GM10266 (cell line): ENCODE measurements at regions not wholly inside any gene's neighbourhood (a gene's known extent, or its start where the extent isn't known, plus 50 kb on each side); places are given as distances from the start of the nearest gene placed in this dataset.
A peak's percentile ranks its signal among the peaks of the same experiment; 100 is the strongest.

Experiments
- DNase-seq: peaks from one replicate; pipeline ENCODE4 v3.0.0; 2012; ENCODE audit errors: extremely low spot score
- CTCF ChIP-seq: IDR thresholded peaks from 2 replicates; pipeline ENCODE4 v1.5.1; 2012; ENCODE audit warnings: mild to moderate bottlenecking, low read depth; ENCODE audit not compliant: control insufficient read depth, insufficient read depth; ENCODE audit errors: missing control alignments

GRCh38 chr4:18388039-18388438 is 366.5 kb upstream of the LCORL start:
- no peak for DNase-seq
- TF ChIP-seq CTCF, result no peak

- TF ChIP-seq CTCF, result no peak
Measured at GRCh38 chr4:18381186-18381585, 359.6 kb upstream of the LCORL start.

GRCh38 chr4:18369561-18369960 is 348.0 kb upstream of the LCORL start:
- DNase-seq, result no peak
- no peak for TF ChIP-seq CTCF

More at GRCh38 chr4:18381186-18381585, 359.6 kb upstream of the LCORL start:
- DNase-seq, result no peak

- DNase-seq, result no peak
- peak; percentile 69 for TF ChIP-seq CTCF
Measured at GRCh38 chr4:18366892-18367291, 345.3 kb upstream of the LCORL start.

GRCh38 chr4:18366136-18366535 is 344.6 kb upstream of the LCORL start:
- TF ChIP-seq CTCF, result no peak
- no peak for DNase-seq

- no peak for DNase-seq
- no peak for TF ChIP-seq CTCF
Measured at GRCh38 chr4:18343581-18343980, 322.0 kb upstream of the LCORL start.

- DNase-seq, result no peak
- no peak for TF ChIP-seq CTCF
Measured at GRCh38 chr4:18342847-18343246, 321.3 kb upstream of the LCORL start.
